SIG-M5 treated with dmso at 0.1 percent for 504 hours (cell line): ENCODE measurements at regions not wholly inside any gene's neighbourhood (a gene's known extent, or its start where the extent isn't known, plus 50 kb on each side); places are given as distances from the start of the nearest gene placed in this dataset.

Source experiments
- DNase-seq: peaks from one replicate; lab custom pipeline; 2025; ENCODE audit not compliant: unreplicated experiment; lab: John Stamatoyannopoulos, UW

DNA sequence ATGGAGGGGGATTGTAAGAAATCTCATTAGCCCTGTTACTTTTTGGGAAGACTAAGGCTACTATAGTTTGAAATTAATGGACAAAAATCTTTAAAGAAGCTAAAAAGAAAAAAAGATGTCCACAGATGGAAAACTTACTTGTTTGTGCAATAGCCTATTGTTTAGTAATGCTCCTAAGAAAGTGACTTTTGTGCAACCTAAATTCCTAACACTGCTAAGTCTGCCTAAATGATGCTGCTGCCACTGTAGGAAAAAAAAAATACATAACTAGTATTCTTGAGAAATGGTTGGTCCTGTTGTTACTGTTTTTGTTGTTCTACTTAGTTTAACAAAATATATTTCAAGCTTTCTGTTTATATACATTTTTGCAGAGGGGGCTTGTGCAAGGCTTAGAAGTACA, 108.2 kb upstream of the NR3C1 start:
- DNase-seq: no peak

- DNase-seq: no peak
Measured at GRCh38 chr5:143509758-143510221, 106.3 kb upstream of the NR3C1 start.

- DNase-seq: no peak
Measured at GRCh38 chr5:143506836-143507552, 103.5 kb upstream of the NR3C1 start.

- DNase-seq: no peak
Measured at GRCh38 chr5:143505934-143506333, 102.4 kb upstream of the NR3C1 start.

DNA sequence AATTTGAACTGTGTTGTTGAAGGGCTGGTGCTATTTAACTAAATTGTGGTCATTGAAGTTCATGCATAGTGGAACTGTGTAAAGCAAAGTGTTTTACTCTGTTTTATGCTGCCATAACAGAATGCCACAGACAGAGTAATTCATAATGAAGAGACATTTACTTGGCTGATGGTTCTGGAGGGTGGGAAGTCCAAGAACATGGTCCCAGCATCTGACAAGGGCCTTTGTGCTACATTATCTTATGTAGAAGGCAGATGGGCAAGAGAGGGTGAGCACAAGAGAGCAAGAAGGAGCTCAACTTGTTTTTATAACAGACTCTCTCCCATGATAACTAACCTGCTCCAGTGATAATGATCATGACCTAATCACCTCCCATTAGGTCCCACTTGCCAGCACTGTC, 101.9 kb upstream of the NR3C1 start:
- DNase-seq: no peak

- no peak for DNase-seq
Measured at GRCh38 chr5:143501310-143502044, 98.0 kb upstream of the NR3C1 start.

DNA sequence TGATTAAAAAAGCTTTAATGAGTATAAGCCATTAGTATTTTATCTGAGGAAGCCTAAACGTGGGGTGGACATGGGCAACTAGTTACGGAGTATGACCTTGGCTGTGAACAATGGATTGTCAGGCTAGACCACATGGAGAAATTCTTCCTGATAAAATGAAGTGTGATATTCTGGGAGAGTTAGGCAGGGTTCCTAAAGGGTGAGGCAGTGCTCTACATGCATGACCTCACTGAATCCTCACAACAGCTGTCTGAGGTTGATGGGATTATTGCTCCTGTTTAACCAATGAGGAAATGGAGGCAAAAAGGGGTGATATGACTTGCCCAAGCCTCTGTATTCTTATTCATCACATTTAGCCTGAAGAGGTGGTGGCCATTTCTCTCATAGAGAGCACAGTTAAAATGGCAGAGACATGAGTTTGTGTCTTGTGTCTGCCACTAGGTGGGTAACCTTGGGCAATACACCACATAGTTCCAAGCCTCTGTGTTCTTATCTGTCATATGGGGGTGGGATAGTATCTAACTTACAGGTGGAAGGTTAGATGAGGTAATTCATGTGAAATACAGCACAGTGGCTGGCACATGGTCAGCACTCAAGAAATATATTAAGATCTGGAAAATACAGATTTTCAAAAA, 96.1 kb upstream of the NR3C1 start:
- DNase-seq: no peak

GRCh38 chr5:143498821-143499220, 95.3 kb upstream of the NR3C1 start:
- DNase-seq: no peak

DNA sequence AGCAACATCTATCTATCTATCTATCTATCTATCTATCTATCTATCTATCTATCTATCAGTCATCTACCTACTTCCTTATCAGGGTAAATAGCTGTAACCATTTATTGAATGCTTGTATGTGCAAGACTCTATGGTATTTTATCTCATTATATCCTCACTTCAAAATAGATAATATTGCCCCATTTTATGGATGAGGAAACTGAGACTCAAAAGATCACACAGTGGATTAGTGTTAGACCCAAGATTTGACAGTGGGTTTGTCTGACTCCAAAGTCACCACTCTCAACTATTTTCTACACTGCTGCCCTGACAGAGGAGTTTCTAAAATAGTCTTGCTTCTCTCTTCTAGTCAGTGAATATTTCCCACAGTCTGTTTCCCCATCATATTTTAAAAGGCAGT, 94.3 kb upstream of the NR3C1 start:
- DNase-seq: no peak

GRCh38 chr5:143496943-143497342, 93.5 kb upstream of the NR3C1 start:
- no peak for DNase-seq

- DNase-seq: no peak
Measured at GRCh38 chr5:143495821-143496275, 92.4 kb upstream of the NR3C1 start.

DNA sequence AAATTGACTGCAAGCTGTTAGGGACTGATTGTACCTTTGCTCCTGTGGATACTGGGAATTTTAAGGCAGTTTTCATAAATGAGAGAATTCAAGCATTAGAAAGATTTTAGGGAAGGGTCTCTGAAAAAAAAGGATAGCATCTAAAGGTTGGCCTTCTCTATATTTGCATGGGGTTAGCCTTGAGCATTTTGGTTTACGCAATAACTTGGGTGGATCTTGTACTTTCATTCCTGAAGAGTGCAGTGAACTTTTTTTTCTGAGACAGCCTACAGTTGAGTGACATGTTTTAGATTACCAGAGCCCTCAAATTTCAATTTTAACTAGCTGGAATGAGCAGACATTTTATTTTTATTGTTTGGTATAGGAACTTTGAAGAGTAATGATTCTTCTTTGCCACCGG, 91.6 kb upstream of the NR3C1 start:
- peak; percentile 56 for DNase-seq

- DNase-seq: no peak
Measured at GRCh38 chr5:143494595-143494994, 91.1 kb upstream of the NR3C1 start.

GRCh38 chr5:143494162-143494561, 90.7 kb upstream of the NR3C1 start:
- DNase-seq: no peak

- DNase-seq: no peak
Measured at GRCh38 chr5:143492783-143493182, 89.3 kb upstream of the NR3C1 start.

DNA sequence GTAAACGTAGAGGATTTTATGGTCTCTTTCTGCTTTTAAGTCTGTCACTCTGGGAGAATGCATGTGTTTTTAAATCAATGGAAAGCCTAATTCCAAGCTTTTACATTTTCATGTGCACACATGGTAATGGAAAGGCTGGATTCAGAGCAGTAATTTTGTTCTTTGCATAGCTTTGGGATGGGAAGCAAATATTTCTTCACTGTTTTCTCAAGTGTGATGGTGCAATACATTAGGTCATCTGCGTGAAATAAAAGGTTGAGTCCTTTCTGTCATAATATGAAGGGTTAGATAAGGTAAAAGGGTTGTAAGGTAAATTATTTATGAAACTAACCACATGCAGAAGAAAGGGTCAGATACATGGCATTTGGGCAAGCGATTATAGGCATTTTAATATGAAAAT, 88.2 kb upstream of the NR3C1 start:
- no peak for DNase-seq

- no peak for DNase-seq
Measured at GRCh38 chr5:143488381-143488780, 84.9 kb upstream of the NR3C1 start.

DNA sequence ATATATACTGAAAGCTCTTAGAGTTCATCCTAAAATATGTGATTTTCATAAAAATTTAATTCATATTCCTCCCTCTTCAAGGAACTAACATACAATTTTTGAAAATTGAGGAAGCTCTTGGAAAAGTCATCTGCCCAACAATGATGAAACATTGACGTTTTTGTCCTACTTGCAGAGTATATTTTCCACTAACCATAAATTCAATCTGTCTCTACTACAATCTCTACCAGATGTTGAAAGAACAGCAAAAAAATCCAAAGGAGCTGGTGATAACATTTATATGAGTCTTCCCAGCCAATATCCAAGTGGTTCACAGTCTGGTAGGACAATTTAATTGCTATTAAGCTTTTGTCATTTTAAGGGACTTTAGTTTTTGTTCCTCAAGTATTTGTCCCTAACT, 81.1 kb upstream of the NR3C1 start:
- no peak for DNase-seq

- DNase-seq: no peak
Measured at GRCh38 chr5:143481697-143482531, 78.4 kb upstream of the NR3C1 start.

DNA sequence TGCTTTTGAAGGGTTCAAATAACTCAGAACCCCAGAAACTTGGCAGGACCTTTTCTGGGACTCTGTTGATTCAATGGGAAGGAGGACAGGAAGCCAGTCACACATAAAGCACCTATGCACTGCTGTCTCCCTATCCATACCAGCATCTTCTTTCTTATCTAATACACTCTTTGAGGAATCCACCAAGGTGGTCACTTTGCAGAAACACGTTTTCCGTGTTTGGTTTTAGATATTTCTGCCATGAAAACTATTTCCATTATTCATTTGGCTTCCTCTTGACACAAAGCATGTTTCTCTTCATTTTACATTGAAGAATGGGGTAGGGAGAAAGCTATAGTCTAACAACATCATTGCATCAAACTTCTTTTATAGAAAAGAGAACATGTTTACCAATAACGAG, 76.5 kb upstream of the NR3C1 start:
- DNase-seq: no peak

DNA sequence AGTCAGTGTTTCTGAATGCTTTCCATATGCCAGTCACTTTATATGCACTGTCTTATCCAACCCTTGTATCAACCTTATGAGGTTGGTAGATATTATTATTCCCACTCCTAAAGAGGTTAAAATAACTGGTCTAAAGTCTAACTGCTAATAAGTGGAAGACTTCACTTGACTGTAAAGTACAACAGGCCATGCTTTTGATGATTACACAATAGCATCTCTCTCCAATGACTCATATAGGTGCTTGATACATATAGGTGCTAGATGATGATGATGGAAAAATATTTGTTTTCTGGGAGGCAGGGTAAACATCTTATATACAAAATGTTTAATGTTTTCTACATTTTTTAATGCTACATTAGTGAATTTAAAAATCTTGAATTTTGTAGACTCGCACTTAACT, 75.9 kb upstream of the NR3C1 start:
- DNase-seq: no peak
